Esophagus muscularis mucosa (tissue), 4 donors: ENCODE measurements at regions not wholly inside any gene's neighbourhood (a gene's known extent, or its start where the extent isn't known, plus 50 kb on each side); places are given as distances from the start of the nearest gene placed in this dataset.

ENCODE experiments used
- EP300 ChIP-seq: sonication (generic); formaldehyde crosslinking; IDR thresholded peaks from one replicate; pipeline ENCODE4 v1.6.1; 2017; ENCODE audit warnings: antibody characterized with exemption
- POLR2A ChIP-seq: fragments of 450-650 bp; IDR thresholded peaks from one replicate; pipeline ENCODE4 v1.6.1; 2017; ENCODE audit warnings: antibody characterized with exemption, moderate library complexity, mild to moderate bottlenecking, low read depth
- POLR2AphosphoS5 ChIP-seq, 2 donors: sonication (generic); formaldehyde crosslinking; IDR thresholded peaks; one replicate each; pipeline ENCODE4 v1.6.1; 2017; ENCODE audit warnings: antibody characterized with exemption in 2 of 2
- TF ChIP-seq, protein P1 (sequence below), 3 experiments: fragments of 200-600 bp in 2 of 3; fragments of 450-650 bp in 1 of 3; sonication (generic) in 2 of 3; IDR thresholded peaks; one replicate each; pipeline ENCODE4 v1.5.1; 2017 to 2019; ENCODE audit warnings: antibody characterized with exemption in 3 of 3, mild to moderate bottlenecking in 2 of 3, moderate library complexity in 1 of 3

DNA sequence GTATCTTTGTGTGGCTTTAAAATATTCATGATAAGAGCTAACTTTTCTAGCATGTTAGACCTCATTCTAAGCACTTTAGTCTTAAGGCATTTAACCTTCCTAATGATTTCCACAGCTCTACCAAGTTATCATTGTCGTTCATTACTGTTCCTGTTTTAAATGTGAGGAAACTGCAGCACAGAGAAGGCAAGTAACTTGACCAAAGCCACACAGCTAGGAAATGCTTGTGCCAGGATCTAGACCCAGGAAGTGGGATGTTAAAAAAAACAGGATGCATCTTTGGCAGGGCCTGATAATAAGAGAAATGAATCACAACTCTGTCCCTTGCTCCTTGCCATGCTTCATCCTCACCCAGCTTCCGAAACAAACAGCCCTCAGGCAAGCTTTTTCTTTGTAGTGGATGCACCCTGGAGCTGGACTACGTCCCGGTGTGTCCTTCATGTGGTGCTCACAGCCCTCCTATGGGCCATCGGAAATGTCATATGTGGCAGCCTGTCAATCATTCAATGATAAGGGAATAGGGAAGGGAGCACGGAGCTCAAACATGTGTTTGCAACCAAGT is 196.9 kb upstream of the RREB1 start:
- TF ChIP-seq EP300, result no peak
- TF ChIP-seq, protein P1, sequence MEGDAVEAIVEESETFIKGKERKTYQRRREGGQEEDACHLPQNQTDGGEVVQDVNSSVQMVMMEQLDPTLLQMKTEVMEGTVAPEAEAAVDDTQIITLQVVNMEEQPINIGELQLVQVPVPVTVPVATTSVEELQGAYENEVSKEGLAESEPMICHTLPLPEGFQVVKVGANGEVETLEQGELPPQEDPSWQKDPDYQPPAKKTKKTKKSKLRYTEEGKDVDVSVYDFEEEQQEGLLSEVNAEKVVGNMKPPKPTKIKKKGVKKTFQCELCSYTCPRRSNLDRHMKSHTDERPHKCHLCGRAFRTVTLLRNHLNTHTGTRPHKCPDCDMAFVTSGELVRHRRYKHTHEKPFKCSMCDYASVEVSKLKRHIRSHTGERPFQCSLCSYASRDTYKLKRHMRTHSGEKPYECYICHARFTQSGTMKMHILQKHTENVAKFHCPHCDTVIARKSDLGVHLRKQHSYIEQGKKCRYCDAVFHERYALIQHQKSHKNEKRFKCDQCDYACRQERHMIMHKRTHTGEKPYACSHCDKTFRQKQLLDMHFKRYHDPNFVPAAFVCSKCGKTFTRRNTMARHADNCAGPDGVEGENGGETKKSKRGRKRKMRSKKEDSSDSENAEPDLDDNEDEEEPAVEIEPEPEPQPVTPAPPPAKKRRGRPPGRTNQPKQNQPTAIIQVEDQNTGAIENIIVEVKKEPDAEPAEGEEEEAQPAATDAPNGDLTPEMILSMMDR (IDR thresholded peaks at IDR 0.05), result no peak
- TF ChIP-seq POLR2A, result no peak
- TF ChIP-seq POLR2AphosphoS5 (IDR thresholded peaks at IDR 0.05), result no peak
